Ascending aorta (tissue), 2 donors: ENCODE measurements at regions not wholly inside any gene's neighbourhood (a gene's known extent, or its start where the extent isn't known, plus 50 kb on each side); places are given as distances from the start of the nearest gene placed in this dataset.

ENCODE experiments used
- DNase-seq, 2 donors: peaks; one replicate each; pipeline ENCODE4 v3.0.0-alpha.2; 2019; ENCODE audit warnings: low spot score in 2 of 2
- H3K27ac ChIP-seq, 2 donors: fragments of 200-600 bp; sonication (generic); one replicate each; pipeline ENCODE4 v1.5.1; 2016 to 2017; ENCODE audit warnings: mild to moderate bottlenecking in 1 of 2
- H3K27me3 ChIP-seq: fragments of 200-600 bp; sonication (generic); one replicate; pipeline ENCODE4 v1.5.1; 2017
- H3K36me3 ChIP-seq, 2 donors: fragments of 200-600 bp; sonication (generic); one replicate each; pipeline ENCODE4 v1.5.1; 2016
- H3K4me1 ChIP-seq, 2 donors: fragments of 200-600 bp; sonication (generic); one replicate each; pipeline ENCODE4 v1.5.1; 2016 to 2017; ENCODE audit warnings: mild to moderate bottlenecking in 1 of 2
- H3K4me3 ChIP-seq, 2 donors: fragments of 200-600 bp; sonication (generic); one replicate each; pipeline ENCODE4 v1.5.1; 2016 to 2017; ENCODE audit warnings: mild to moderate bottlenecking in 1 of 2
- H3K9me3 ChIP-seq, 2 donors: fragments of 200-600 bp; sonication (generic); one replicate each; pipeline ENCODE4 v1.5.1; 2016
- CTCF ChIP-seq, 3 experiments: fragments of 200-600 bp in 2 of 3; fragments of 450-650 bp in 1 of 3; sonication (generic) in 2 of 3; IDR thresholded peaks; one replicate each; pipeline ENCODE4 v1.5.1; 2016 to 2019; ENCODE audit warnings: antibody characterized with exemption in 3 of 3, mild to moderate bottlenecking in 1 of 3, moderate library complexity in 1 of 3
- intact Hi-C: fragments of 100-400 bp; cut with DNase I; formaldehyde crosslinking; loops from one replicate; pipeline ENCODE4 v1.15.1; 2023

GRCh38 chr18:77851802-77852201 lies 602.2 kb downstream of the GALR1 start:
- Histone ChIP-seq H3K27me3 (no peaks in the 10 kb centered on the region), H3K4me1 (no peaks in the 10 kb centered on the region), H3K9me3 (no peaks in the 10 kb centered on the region), H3K4me3 (no peak overlapping the region), H3K27ac (no peak overlapping the region), H3K36me3 (no peaks in the 10 kb centered on the region)
- DNase-seq: no peak
- TF ChIP-seq CTCF (IDR thresholded peaks at IDR 0.05): no peak
- intact Hi-C loops: no loop called here

DNA sequence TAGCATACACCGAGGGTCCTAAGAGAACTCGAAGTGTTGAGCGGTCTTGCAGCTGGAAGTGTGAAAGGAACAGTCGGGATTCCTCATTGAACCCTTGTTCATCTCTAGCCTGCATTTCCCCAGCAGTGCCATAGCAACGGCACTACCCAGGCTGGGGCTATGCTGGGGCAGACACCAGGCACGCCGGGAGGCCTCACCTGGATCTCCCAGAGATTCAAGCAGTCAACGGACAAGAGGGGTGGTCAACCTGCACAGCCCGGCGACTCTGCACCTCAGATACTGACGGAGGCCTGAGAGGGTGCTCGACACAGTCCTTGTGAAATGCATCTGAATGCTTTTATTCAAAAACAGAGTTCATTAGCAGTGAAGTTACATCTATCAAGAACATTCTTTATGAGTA lies 604.2 kb downstream of the GALR1 start:
- intact Hi-C loops: no loop called here
- no peak overlapping the region for H3K4me3 ChIP-seq
- no peak overlapping the region for H3K27ac ChIP-seq
- H3K36me3 ChIP-seq: no peaks in the 10 kb centered on the region
- no peak for DNase-seq
- H3K9me3 ChIP-seq: no peaks in the 10 kb centered on the region
- no peak for TF ChIP-seq CTCF (IDR thresholded peaks at IDR 0.05)
- H3K27me3 ChIP-seq: no peaks in the 10 kb centered on the region
- H3K4me1 ChIP-seq: no peaks in the 10 kb centered on the region

DNA sequence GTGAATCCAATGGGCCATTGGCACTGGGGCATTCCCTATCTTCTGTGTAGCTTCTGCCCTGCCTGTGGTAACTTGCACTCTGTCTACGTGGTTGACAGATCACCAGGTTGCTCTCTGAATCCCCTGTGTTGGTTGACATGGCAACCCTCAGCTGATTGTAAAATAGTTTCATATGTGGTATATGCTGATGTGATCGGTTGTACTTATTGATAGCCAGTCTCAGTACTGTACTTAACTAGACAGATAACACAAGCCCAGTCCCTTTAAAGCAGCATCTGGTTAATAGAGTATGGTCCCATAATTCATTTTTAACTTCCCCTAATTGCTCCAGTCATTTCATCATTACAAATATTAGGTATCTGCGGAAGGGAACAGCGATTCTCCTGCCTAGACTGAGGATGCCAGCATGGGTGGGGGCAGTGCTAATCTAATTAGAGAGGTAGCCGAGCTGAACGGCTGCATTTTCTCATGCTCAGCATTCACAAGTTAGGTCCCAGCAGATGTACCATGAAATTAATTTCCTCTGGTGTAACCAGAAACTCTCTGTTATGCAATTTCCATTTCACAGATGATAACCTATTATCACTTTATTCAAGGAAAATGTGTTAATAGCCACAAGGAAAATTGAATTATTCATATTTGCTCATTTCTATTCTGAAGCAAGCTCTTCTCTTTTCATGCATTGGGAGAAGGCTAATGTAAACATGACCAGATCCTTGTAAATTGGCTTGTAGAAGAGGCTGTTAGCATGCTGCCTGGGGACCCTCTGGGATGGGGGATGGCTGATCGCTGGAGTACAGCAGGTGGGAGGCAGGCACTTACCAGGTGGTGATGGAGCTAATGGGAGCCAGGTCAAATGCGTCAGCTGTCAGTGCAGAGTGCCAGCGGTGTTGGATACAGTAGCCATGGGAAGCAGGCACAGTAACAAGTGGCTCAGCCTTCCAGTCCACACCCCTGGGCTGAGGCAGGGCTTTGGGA lies 608.3 kb downstream of the GALR1 start:
- H3K4me1 ChIP-seq: no peaks in the 10 kb centered on the region
- intact Hi-C loops: no loop called here
- DNase-seq: no peak
- H3K36me3 ChIP-seq: no peaks in the 10 kb centered on the region
- H3K27me3 ChIP-seq: no peaks in the 10 kb centered on the region
- TF ChIP-seq CTCF (IDR thresholded peaks at IDR 0.05): no peak
- no peaks in the 10 kb centered on the region for H3K9me3 ChIP-seq
- no peak overlapping the region for H3K27ac ChIP-seq
- H3K4me3 ChIP-seq: no peak overlapping the region

- Histone ChIP-seq H3K27ac (no peak overlapping the region), H3K36me3 (no peaks in the 10 kb centered on the region), H3K9me3 (no peaks in the 10 kb centered on the region), H3K4me1 (no peaks in the 10 kb centered on the region), H3K4me3 (no peak overlapping the region), H3K27me3 (no peaks in the 10 kb centered on the region)
- TF ChIP-seq CTCF (IDR thresholded peaks at IDR 0.05): no peak
- no peak for DNase-seq
- intact Hi-C loops: no loop called here
These were observed 610.0 kb downstream of the GALR1 start for GRCh38 chr18:77859634-77860033.

- intact Hi-C loops: no loop called here
- no peaks in the 10 kb centered on the region for H3K9me3 ChIP-seq
- H3K27me3 ChIP-seq: no peaks in the 10 kb centered on the region
- no peaks in the 10 kb centered on the region for H3K36me3 ChIP-seq
- H3K4me1 ChIP-seq: no peaks in the 10 kb centered on the region
- H3K4me3 ChIP-seq: no peak overlapping the region
- no peak for TF ChIP-seq CTCF (IDR thresholded peaks at IDR 0.05)
- H3K27ac ChIP-seq: no peak overlapping the region
- no peak for DNase-seq
These were observed 612.6 kb downstream of the GALR1 start for GRCh38 chr18:77862066-77862757.
